Suppressor macrophage (primary cell): ENCODE measurements at regions not wholly inside any gene's neighbourhood (a gene's known extent, or its start where the extent isn't known, plus 50 kb on each side); places are given as distances from the start of the nearest gene placed in this dataset.

Experiments
- DNase-seq, 4 experiments: peaks; one replicate each; pipeline ENCODE4 v3.0.0-alpha.2; 2020 to 2022

- no peak for DNase-seq
These were observed 62.7 kb downstream of the NPTX2 start for GRCh38 chr7:98679741-98680140.

GRCh38 chr7:98681511-98681910 lies 64.4 kb downstream of the NPTX2 start:
- no peak for DNase-seq

- DNase-seq, result no peak
These were observed 64.9 kb downstream of the NPTX2 start for GRCh38 chr7:98681951-98682350.

- DNase-seq, result no peak
These were observed 66.4 kb downstream of the NPTX2 start for GRCh38 chr7:98683514-98683913.

- no peak for DNase-seq
These were observed 68.5 kb downstream of the NPTX2 start for GRCh38 chr7:98685541-98685940.

GRCh38 chr7:98686466-98687080 lies 69.5 kb downstream of the NPTX2 start:
- no peak for DNase-seq

- DNase-seq, result no peak
These were observed 70.1 kb downstream of the NPTX2 start for GRCh38 chr7:98687111-98687751.

- DNase-seq, result no peak
These were observed 74.5 kb downstream of the NPTX2 start for GRCh38 chr7:98691619-98692018.

- DNase-seq, result no peak
These were observed 80.0 kb downstream of the NPTX2 start for GRCh38 chr7:98697083-98697482.

- DNase-seq, result no peak
These were observed 80.6 kb downstream of the NPTX2 start for GRCh38 chr7:98697485-98698240.

GRCh38 chr7:98698976-98699375 lies 81.9 kb downstream of the NPTX2 start:
- no peak for DNase-seq

GRCh38 chr7:98700533-98700932 lies 83.4 kb downstream of the NPTX2 start:
- DNase-seq, result no peak

GRCh38 chr7:98701372-98701771 lies 84.3 kb downstream of the NPTX2 start:
- no peak for DNase-seq

GRCh38 chr7:98702021-98702420 lies 84.9 kb downstream of the NPTX2 start:
- no peak for DNase-seq

- peak; percentile 32 to 77 (median 66) for DNase-seq
These were observed 86.8 kb downstream of the NPTX2 start for GRCh38 chr7:98703916-98704315.

GRCh38 chr7:98705626-98706025 lies 88.5 kb downstream of the NPTX2 start:
- DNase-seq, result no peak

- DNase-seq, result no peak
These were observed 90.0 kb downstream of the NPTX2 start for GRCh38 chr7:98707076-98707475.

GRCh38 chr7:98711945-98712344 lies 94.9 kb downstream of the NPTX2 start:
- DNase-seq, result no peak

GRCh38 chr7:98713165-98713810 lies 96.2 kb downstream of the NPTX2 start:
- no peak for DNase-seq

- no peak for DNase-seq
These were observed 102.3 kb downstream of the NPTX2 start for GRCh38 chr7:98719396-98719795.

- no peak for DNase-seq
These were observed 105.3 kb downstream of the NPTX2 start for GRCh38 chr7:98722402-98722801.

GRCh38 chr7:98724591-98724990 lies 107.5 kb downstream of the NPTX2 start:
- DNase-seq, result no peak

- no peak for DNase-seq
These were observed 110.1 kb downstream of the NPTX2 start for GRCh38 chr7:98727146-98727709.
